WTC11 (cell line): ENCODE measurements at regions not wholly inside any gene's neighbourhood (a gene's known extent, or its start where the extent isn't known, plus 50 kb on each side); places are given as distances from the start of the nearest gene placed in this dataset.

Experiments used
- CREB1 ChIP-seq: sonication (generic); formaldehyde crosslinking; IDR thresholded peaks from 2 replicates; pipeline ENCODE4 v1.8.0; 2023; ENCODE audit warnings: mild to moderate bottlenecking, missing genetic modification reagents
- ZNF232 ChIP-seq: sonication (generic); formaldehyde crosslinking; IDR thresholded peaks from 2 replicates; pipeline ENCODE4 v1.8.0; 2022; ENCODE audit warnings: mild to moderate bottlenecking, missing genetic modification reagents
- ZNF317 ChIP-seq: sonication (generic); formaldehyde crosslinking; IDR thresholded peaks from 2 replicates; pipeline ENCODE4 v1.8.1; 2023; ENCODE audit warnings: low read depth, mild to moderate bottlenecking, moderate library complexity, missing genetic modification reagents, borderline replicate concordance
- TF ChIP-seq, protein P1 (sequence below): sonication (generic); formaldehyde crosslinking; IDR thresholded peaks from 2 replicates; pipeline ENCODE4 v1.8.0; 2022; ENCODE audit warnings: mild to moderate bottlenecking, missing genetic modification reagents
- TF ChIP-seq, protein P2 (sequence below): fragments of 200-600 bp; IDR thresholded peaks from 2 replicates; pipeline ENCODE4 v1.8.0; 2022; ENCODE audit warnings: antibody characterized with exemption
- TF ChIP-seq, protein P3 (sequence below): sonication (generic); formaldehyde crosslinking; conservative IDR thresholded peaks from 2 replicates; pipeline ENCODE4 v1.8.1; 2022; ENCODE audit warnings: mild to moderate bottlenecking, missing genetic modification reagents
- TF ChIP-seq, protein P4 (sequence below): sonication (generic); formaldehyde crosslinking; IDR thresholded peaks from 2 replicates; pipeline ENCODE4 v1.8.0; 2023; ENCODE audit warnings: missing genetic modification reagents
- TF ChIP-seq, protein P5 (sequence below): sonication (generic); formaldehyde crosslinking; conservative IDR thresholded peaks from 2 replicates; pipeline ENCODE4 v1.8.1; 2023; ENCODE audit warnings: mild to moderate bottlenecking, low read depth, missing genetic modification reagents, moderate library complexity

DNA sequence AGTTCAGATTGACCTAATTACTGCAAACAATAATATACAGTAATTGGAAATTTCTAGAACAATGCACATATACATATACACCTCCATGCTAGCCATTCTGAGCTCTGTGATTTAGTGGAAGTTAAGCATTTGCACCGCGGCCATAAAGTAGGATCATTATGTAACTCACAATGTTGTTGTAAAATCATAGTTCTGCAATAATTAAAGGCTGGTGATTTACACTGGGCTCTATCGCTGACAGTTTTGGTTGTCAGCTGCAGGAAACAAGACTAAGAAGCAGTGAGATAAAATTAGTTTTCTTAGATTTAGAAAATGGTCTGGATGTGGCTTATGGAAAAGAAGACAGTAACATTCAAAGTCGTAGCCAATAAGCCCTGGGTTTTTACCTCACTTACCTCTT is 776.3 kb downstream of the TMEM121 start:
- TF ChIP-seq, protein P1, sequence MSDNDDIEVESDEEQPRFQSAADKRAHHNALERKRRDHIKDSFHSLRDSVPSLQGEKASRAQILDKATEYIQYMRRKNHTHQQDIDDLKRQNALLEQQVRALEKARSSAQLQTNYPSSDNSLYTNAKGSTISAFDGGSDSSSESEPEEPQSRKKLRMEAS (CRISPR knock-in tag) = no peak
- TF ChIP-seq ZNF317 (no peak), CREB1 (CRISPR knock-in tag) (no peak), ZNF232 (CRISPR knock-in tag) (no peak)
- TF ChIP-seq, protein P2, sequence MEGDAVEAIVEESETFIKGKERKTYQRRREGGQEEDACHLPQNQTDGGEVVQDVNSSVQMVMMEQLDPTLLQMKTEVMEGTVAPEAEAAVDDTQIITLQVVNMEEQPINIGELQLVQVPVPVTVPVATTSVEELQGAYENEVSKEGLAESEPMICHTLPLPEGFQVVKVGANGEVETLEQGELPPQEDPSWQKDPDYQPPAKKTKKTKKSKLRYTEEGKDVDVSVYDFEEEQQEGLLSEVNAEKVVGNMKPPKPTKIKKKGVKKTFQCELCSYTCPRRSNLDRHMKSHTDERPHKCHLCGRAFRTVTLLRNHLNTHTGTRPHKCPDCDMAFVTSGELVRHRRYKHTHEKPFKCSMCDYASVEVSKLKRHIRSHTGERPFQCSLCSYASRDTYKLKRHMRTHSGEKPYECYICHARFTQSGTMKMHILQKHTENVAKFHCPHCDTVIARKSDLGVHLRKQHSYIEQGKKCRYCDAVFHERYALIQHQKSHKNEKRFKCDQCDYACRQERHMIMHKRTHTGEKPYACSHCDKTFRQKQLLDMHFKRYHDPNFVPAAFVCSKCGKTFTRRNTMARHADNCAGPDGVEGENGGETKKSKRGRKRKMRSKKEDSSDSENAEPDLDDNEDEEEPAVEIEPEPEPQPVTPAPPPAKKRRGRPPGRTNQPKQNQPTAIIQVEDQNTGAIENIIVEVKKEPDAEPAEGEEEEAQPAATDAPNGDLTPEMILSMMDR = no peak
- TF ChIP-seq, protein P3, sequence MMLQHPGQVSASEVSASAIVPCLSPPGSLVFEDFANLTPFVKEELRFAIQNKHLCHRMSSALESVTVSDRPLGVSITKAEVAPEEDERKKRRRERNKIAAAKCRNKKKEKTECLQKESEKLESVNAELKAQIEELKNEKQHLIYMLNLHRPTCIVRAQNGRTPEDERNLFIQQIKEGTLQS (CRISPR knock-in tag) = no peak
- TF ChIP-seq, protein P4, sequence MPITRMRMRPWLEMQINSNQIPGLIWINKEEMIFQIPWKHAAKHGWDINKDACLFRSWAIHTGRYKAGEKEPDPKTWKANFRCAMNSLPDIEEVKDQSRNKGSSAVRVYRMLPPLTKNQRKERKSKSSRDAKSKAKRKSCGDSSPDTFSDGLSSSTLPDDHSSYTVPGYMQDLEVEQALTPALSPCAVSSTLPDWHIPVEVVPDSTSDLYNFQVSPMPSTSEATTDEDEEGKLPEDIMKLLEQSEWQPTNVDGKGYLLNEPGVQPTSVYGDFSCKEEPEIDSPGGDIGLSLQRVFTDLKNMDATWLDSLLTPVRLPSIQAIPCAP (CRISPR knock-in tag) = no peak
- TF ChIP-seq, protein P5, sequence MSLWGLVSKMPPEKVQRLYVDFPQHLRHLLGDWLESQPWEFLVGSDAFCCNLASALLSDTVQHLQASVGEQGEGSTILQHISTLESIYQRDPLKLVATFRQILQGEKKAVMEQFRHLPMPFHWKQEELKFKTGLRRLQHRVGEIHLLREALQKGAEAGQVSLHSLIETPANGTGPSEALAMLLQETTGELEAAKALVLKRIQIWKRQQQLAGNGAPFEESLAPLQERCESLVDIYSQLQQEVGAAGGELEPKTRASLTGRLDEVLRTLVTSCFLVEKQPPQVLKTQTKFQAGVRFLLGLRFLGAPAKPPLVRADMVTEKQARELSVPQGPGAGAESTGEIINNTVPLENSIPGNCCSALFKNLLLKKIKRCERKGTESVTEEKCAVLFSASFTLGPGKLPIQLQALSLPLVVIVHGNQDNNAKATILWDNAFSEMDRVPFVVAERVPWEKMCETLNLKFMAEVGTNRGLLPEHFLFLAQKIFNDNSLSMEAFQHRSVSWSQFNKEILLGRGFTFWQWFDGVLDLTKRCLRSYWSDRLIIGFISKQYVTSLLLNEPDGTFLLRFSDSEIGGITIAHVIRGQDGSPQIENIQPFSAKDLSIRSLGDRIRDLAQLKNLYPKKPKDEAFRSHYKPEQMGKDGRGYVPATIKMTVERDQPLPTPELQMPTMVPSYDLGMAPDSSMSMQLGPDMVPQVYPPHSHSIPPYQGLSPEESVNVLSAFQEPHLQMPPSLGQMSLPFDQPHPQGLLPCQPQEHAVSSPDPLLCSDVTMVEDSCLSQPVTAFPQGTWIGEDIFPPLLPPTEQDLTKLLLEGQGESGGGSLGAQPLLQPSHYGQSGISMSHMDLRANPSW (CRISPR knock-in tag) = no peak
